ENCODE measurements at regions not wholly inside any gene's neighbourhood (a gene's known extent, or its start where the extent isn't known, plus 50 kb on each side); places are given as distances from the start of the nearest gene placed in this dataset.

DNA sequence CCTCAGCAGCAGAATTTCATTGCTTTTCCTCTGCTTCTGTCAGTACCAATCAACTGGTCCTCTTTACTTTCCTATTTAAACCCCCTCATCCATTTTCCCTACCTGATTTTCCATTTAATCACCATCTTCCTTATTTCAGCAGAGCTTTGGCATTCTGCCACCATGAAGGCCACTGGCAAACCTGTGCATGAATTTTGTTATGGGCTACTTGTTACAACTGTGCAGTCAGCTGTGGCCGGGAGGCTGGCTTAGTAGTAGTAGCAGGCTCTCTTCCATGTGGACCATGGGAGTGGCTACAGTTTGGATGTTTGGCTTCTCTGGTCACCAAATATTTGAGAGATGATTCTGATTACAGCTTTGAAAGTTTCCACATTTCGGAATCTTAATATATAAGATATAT is 976.6 kb upstream of the SEMA6A start:
- no peak for TF ChIP-seq EZH2 (IDR thresholded peaks at IDR 0.05; ENCODE audit: borderline replicate concordance, insufficient read depth, low read length, poor library complexity, severe bottlenecking)
- no peak for TF ChIP-seq TAF1 (IDR thresholded peaks at IDR 0.05; ENCODE audit: low read depth)
- no peak for TF ChIP-seq EP300 (conservative IDR thresholded peaks at IDR 0.05; ENCODE audit: poor library complexity, severe bottlenecking)
- TF ChIP-seq, protein P1, sequence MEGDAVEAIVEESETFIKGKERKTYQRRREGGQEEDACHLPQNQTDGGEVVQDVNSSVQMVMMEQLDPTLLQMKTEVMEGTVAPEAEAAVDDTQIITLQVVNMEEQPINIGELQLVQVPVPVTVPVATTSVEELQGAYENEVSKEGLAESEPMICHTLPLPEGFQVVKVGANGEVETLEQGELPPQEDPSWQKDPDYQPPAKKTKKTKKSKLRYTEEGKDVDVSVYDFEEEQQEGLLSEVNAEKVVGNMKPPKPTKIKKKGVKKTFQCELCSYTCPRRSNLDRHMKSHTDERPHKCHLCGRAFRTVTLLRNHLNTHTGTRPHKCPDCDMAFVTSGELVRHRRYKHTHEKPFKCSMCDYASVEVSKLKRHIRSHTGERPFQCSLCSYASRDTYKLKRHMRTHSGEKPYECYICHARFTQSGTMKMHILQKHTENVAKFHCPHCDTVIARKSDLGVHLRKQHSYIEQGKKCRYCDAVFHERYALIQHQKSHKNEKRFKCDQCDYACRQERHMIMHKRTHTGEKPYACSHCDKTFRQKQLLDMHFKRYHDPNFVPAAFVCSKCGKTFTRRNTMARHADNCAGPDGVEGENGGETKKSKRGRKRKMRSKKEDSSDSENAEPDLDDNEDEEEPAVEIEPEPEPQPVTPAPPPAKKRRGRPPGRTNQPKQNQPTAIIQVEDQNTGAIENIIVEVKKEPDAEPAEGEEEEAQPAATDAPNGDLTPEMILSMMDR (IDR thresholded peaks at IDR 0.05; ENCODE audit: poor library complexity, severe bottlenecking), result no peak
